KMS-11 (cell line): ENCODE measurements at regions not wholly inside any gene's neighbourhood (a gene's known extent, or its start where the extent isn't known, plus 50 kb on each side); places are given as distances from the start of the nearest gene placed in this dataset.

Experiments
- H2AFZ ChIP-seq: fragments of 200-600 bp; sonication (generic); 2 replicates; pipeline ENCODE4 v1.6.1; 2016; ENCODE audit warnings: antibody characterized with exemption, mixed run types, low read depth
- H3K27ac ChIP-seq: fragments of 200-600 bp; sonication (generic); 2 replicates; pipeline ENCODE4 v1.6.1; 2016; ENCODE audit warnings: mild to moderate bottlenecking, mixed run types
- H3K27me3 ChIP-seq: fragments of 200-600 bp; sonication (generic); 2 replicates; pipeline ENCODE4 v1.6.1; 2017; ENCODE audit warnings: mild to moderate bottlenecking, low read depth, mixed run types, moderate library complexity; ENCODE audit not compliant: insufficient read depth
- H3K36me3 ChIP-seq: fragments of 200-600 bp; sonication (generic); 2 replicates; pipeline ENCODE4 v1.6.1; 2017; ENCODE audit warnings: mild to moderate bottlenecking, mixed run types; ENCODE audit not compliant: insufficient read depth
- H3K4me1 ChIP-seq: fragments of 200-600 bp; sonication (generic); 2 replicates; pipeline ENCODE4 v1.6.1; 2016; ENCODE audit warnings: mild to moderate bottlenecking, low read depth, mixed run types; ENCODE audit not compliant: poor library complexity, severe bottlenecking
- H3K4me2 ChIP-seq: fragments of 200-600 bp; sonication (generic); 2 replicates; pipeline ENCODE4 v1.7.0; 2016; ENCODE audit warnings: mild to moderate bottlenecking, mixed run types
- H3K4me3 ChIP-seq: fragments of 200-600 bp; sonication (generic); IDR thresholded peaks from 2 replicates; pipeline ENCODE4 v1.6.1; 2017; ENCODE audit warnings: low read depth, low read length, mixed read lengths; ENCODE audit not compliant: insufficient read depth
- H3K79me2 ChIP-seq: fragments of 200-600 bp; sonication (generic); 2 replicates; pipeline ENCODE4 v1.6.1; 2016; ENCODE audit warnings: low read depth, mixed run types; ENCODE audit not compliant: insufficient read depth
- H3K9ac ChIP-seq: fragments of 200-600 bp; sonication (generic); 2 replicates; pipeline ENCODE4 v1.6.1; 2016; ENCODE audit warnings: mild to moderate bottlenecking, mixed run types
- H4K20me1 ChIP-seq: fragments of 200-600 bp; sonication (generic); 2 replicates; pipeline ENCODE4 v1.6.1; 2016; ENCODE audit warnings: mild to moderate bottlenecking, mixed run types; ENCODE audit not compliant: insufficient read depth
- CTCF ChIP-seq: fragments of 200-600 bp; sonication (generic); conservative IDR thresholded peaks from 2 replicates; pipeline ENCODE4 v1.6.1; 2017; ENCODE audit warnings: low read depth, mild to moderate bottlenecking, antibody characterized with exemption, low read length, moderate library complexity, mixed read lengths

- no peaks in the 10 kb centered on the region for H3K36me3 ChIP-seq
- no peaks in the 10 kb centered on the region for H4K20me1 ChIP-seq
- TF ChIP-seq CTCF = no peak
- no peaks in the 10 kb centered on the region for H3K27me3 ChIP-seq
- H3K27ac ChIP-seq = no peak overlapping the region
- peaks cover 12% of the 10 kb centered on the region for H3K4me1 ChIP-seq
- H3K4me3 ChIP-seq = no peak overlapping the region
- no peak overlapping the region for H3K4me2 ChIP-seq
- H3K79me2 ChIP-seq = no peaks in the 10 kb centered on the region
- no peak overlapping the region for H3K9ac ChIP-seq
- no peak overlapping the region for H2AFZ ChIP-seq
These were observed 94.1 kb upstream of the KCNG1 start for GRCh38 chr20:51116765-51117686.

GRCh38 chr20:51111290-51111689 lies 88.4 kb upstream of the KCNG1 start:
- Histone ChIP-seq H3K79me2 (no peaks in the 10 kb centered on the region), H3K27me3 (no peaks in the 10 kb centered on the region), H3K36me3 (no peaks in the 10 kb centered on the region), H3K4me2 (no peak overlapping the region), H3K9ac (no peak overlapping the region), H3K27ac (no peak overlapping the region), H2AFZ (no peak overlapping the region), H3K4me3 (no peak overlapping the region), H4K20me1 (no peaks in the 10 kb centered on the region), H3K4me1 (no peaks in the 10 kb centered on the region)
- TF ChIP-seq CTCF = no peak

- Histone ChIP-seq H3K4me3 (no peak overlapping the region), H3K27ac (no peak overlapping the region), H3K36me3 (no peaks in the 10 kb centered on the region), H3K27me3 (no peaks in the 10 kb centered on the region), H2AFZ (no peak overlapping the region), H3K4me2 (no peak overlapping the region), H4K20me1 (no peaks in the 10 kb centered on the region), H3K79me2 (no peaks in the 10 kb centered on the region), H3K4me1 (no peaks in the 10 kb centered on the region), H3K9ac (no peak overlapping the region)
- no peak for TF ChIP-seq CTCF
These were observed 85.9 kb upstream of the KCNG1 start for GRCh38 chr20:51108638-51109363.

- H3K27me3 ChIP-seq = no peaks in the 10 kb centered on the region
- H3K4me2 ChIP-seq = no peak overlapping the region
- H3K79me2 ChIP-seq = no peaks in the 10 kb centered on the region
- H3K36me3 ChIP-seq = no peaks in the 10 kb centered on the region
- no peaks in the 10 kb centered on the region for H4K20me1 ChIP-seq
- no peak overlapping the region for H3K9ac ChIP-seq
- no peaks in the 10 kb centered on the region for H3K4me1 ChIP-seq
- no peak overlapping the region for H2AFZ ChIP-seq
- H3K27ac ChIP-seq = no peak overlapping the region
- no peak for TF ChIP-seq CTCF
- H3K4me3 ChIP-seq = no peak overlapping the region
These were observed 83.1 kb upstream of the KCNG1 start for GRCh38 chr20:51106011-51106410.
